ENCODE measurements at regions not wholly inside any gene's neighbourhood (a gene's known extent, or its start where the extent isn't known, plus 50 kb on each side); places are given as distances from the start of the nearest gene placed in this dataset.

DNA sequence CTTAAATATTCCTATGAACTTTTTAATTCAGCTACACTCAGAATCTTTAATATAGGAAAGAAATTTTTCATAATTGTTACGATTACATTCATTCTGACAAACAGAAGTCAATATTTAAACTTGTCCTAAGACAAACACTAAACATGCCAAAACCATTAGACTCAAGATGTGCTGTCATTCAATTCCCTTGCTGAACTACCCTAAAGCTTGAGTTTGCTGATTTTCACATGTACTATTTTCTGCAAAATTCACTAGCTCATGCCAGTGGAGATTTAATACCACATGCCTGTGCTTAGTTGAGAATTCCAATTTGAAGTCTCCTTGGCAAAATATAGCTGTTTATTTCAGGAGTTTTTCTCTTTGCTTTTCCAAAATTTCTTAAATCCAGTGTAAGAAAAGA, 448.0 kb downstream of the COL12A1 start:
- in situ Hi-C loops (cut with HindIII; ENCODE audit: low sequenced_read_pairs), result no loop called here
- no peak for DNase-seq (ENCODE audit: low read depth)
- no peak overlapping the region for H3K4me3 ChIP-seq (ENCODE audit: low read depth, low read length)
- TF ChIP-seq, protein P1, sequence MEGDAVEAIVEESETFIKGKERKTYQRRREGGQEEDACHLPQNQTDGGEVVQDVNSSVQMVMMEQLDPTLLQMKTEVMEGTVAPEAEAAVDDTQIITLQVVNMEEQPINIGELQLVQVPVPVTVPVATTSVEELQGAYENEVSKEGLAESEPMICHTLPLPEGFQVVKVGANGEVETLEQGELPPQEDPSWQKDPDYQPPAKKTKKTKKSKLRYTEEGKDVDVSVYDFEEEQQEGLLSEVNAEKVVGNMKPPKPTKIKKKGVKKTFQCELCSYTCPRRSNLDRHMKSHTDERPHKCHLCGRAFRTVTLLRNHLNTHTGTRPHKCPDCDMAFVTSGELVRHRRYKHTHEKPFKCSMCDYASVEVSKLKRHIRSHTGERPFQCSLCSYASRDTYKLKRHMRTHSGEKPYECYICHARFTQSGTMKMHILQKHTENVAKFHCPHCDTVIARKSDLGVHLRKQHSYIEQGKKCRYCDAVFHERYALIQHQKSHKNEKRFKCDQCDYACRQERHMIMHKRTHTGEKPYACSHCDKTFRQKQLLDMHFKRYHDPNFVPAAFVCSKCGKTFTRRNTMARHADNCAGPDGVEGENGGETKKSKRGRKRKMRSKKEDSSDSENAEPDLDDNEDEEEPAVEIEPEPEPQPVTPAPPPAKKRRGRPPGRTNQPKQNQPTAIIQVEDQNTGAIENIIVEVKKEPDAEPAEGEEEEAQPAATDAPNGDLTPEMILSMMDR (IDR thresholded peaks at IDR 0.05; ENCODE audit: low read depth, low read length, missing control alignments), result no peak

DNA sequence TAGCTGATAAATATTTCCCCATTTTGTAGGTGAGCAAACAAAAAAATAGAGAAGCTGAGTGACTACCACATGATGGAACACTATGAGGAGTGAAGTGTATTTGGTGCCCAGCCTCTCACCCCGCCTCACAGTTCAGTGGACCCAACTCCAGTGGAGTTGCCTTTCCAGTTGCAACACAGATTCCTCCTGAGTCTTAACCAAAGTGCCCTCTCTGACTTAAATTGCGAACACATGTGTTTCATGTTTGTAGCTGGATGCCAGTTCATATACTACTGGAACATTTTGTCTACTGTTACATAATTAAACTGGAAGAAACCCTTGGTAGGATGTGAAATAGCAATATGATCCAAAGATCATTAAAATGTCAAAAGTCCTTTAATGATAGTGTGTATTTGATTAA, 448.9 kb downstream of the COL12A1 start:
- DNase-seq (ENCODE audit: low read depth), result no peak
- no peak overlapping the region for H3K4me3 ChIP-seq (ENCODE audit: low read depth, low read length)
- TF ChIP-seq, protein P1 (IDR thresholded peaks at IDR 0.05; ENCODE audit: low read depth, low read length, missing control alignments), result no peak
- in situ Hi-C loops (cut with HindIII; ENCODE audit: low sequenced_read_pairs), result no loop called here

DNA sequence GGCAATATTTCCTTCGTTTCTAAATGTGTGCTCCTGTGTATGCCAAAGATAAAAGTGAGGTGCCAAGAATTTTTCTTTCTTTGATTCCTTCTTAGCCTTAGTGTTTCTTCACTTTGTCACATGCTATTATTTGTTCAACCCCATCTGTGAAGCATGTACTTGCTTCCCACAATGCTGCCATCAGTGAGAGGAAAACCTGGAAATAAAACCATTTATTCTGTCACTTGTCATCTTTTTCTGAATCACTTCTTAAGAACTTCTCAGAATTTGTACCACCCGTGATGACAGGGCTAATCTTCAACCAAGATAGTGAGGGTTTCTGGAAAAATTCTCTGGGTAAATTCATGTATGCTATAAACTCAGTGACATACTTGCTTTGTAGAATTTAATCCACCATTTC, 450.1 kb downstream of the COL12A1 start:
- DNase-seq (ENCODE audit: low read depth), result no peak
- TF ChIP-seq, protein P1 (IDR thresholded peaks at IDR 0.05; ENCODE audit: low read depth, low read length, missing control alignments), result no peak
- in situ Hi-C loops (cut with HindIII; ENCODE audit: low sequenced_read_pairs), result no loop called here
- H3K4me3 ChIP-seq (ENCODE audit: low read depth, low read length), result no peak overlapping the region

DNA sequence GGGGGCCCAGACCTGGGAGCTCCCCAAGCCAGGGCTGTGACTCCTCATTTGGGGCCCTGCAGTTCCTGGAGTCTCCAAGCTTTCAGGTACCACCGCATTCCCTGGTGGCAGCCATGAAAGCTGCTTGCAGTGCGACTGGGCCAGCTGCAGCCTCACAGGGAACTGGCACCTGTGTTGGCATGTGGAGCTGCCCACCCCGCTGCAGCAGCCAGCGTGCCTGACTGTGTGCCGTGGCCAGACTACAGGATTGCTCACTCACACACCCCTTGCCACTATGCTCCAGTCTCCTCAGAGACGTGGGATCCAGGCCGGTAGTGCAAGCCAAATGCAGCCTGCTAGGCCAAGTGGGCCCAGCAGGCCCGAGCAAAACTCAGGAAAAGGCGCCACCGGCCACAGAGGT, 450.7 kb downstream of the COL12A1 start:
- in situ Hi-C loops (cut with HindIII; ENCODE audit: low sequenced_read_pairs), result no loop called here
- no peak overlapping the region for H3K4me3 ChIP-seq (ENCODE audit: low read depth, low read length)
- TF ChIP-seq, protein P1 (IDR thresholded peaks at IDR 0.05; ENCODE audit: low read depth, low read length, missing control alignments), result no peak
- DNase-seq (ENCODE audit: low read depth), result no peak

DNA sequence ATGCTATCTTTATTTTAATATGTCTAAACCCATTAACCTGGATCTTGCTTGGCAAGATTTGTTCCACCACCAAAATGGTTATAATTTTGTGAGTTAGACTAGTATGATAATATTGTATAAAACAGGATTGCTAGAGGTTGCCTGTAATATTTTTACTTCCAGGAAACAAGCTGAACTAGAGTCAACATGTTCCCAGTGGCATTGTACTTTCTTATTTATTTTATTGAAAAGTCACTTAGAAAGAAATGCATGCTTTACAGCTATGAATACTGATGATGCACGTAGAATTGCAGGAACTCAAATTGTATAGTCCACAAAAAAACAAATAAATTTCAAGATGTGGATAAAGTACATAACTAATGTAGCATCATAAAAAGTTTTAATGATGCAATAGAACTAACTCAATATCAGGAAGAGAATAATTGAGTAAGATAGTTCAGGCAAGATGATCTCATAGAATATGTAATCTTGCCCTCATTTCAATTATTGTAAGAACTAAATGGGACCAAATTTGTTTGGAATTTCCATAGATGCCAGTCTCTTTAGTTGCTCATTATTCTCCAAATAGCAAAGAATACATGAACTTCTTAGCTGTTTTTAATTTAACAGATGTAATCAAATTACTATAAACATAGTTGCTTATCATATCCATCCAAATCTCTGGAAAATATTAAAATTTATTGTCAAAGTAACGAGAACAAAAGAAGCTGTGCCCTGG, 451.8 kb downstream of the COL12A1 start:
- DNase-seq (ENCODE audit: low read depth), result no peak
- in situ Hi-C loops (cut with HindIII; ENCODE audit: low sequenced_read_pairs), result no loop called here
- no peak overlapping the region for H3K4me3 ChIP-seq (ENCODE audit: low read depth, low read length)
- TF ChIP-seq, protein P1 (IDR thresholded peaks at IDR 0.05; ENCODE audit: low read depth, low read length, missing control alignments), result no peak

DNA sequence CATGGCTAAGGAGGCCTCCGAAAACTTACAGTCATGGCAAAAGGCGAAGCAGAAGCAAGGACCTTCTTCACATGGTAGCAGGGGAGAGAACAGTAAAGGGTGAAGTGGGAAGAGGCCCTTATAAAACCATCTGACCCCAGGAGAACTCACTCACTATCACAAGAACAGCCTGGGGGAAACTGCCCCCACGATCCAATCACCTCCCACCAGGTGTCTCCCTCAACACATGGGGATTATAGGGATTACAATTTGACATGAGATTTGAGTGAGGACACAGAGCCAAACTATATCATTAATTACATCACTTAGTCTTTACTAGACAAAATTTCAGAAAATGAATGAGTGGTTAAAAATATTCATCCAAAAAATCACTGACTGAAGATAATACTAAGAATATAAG, 453.6 kb downstream of the COL12A1 start:
- no peak for DNase-seq (ENCODE audit: low read depth)
- H3K4me3 ChIP-seq (ENCODE audit: low read depth, low read length), result no peak overlapping the region
- in situ Hi-C loops (cut with HindIII; ENCODE audit: low sequenced_read_pairs), result no loop called here
- TF ChIP-seq, protein P1 (IDR thresholded peaks at IDR 0.05; ENCODE audit: low read depth, low read length, missing control alignments), result peak; percentile 18
